Superior temporal gyrus (tissue), 1 donor: ENCODE measurements at regions not wholly inside any gene's neighbourhood (a gene's known extent, or its start where the extent isn't known, plus 50 kb on each side); places are given as distances from the start of the nearest gene placed in this dataset.
"Not testable (repeated sequence)": the region's sequence is repeated elsewhere in the genome, so short reads cannot be mapped to it uniquely, and the experiment has no call there.

ENCODE experiments used
- DNase-seq: peaks from one replicate; pipeline ENCODE4 v3.0.0-alpha.2; 2016; ENCODE audit errors: extremely low spot score

DNA sequence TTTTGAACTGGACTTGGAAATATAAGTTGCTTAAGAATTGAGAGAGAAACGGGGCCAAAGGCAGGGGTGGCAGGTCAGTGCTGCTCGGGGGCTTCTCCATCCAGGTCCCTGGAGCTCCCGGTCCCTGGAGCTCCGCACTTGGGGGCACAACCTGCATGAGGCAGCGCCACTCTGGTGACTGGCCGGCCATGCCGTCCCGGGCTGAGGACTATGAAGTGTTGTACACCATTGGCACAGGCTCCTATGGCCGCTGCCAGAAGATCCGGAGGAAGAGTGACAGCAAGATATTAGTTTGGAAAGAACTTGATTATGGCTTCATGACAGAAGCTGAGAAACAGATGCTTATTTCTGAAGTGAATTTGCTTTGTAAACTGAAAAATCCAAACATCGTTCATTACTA is 76.9 kb upstream of the POTEG start:
- DNase-seq, result not testable (repeated sequence)

DNA sequence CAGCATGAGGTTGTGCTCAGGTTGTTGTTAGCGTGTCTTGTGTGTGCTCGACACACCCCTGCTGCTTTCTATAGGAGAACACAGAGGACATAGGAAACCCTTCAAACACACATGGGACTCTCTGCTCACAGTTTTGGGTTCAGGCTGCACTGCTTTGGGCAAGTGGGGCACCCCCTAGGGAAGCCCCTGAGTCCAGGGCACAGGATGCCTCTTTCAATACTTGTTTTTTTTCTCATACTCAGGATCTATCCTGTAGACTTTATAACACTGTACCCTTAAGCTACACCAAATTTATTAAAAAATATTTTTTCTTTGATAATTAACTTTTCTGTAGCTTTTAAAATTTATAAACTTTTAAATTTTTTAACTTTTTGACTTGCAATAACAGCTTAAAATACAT is 55.3 kb upstream of the POTEG start:
- DNase-seq, result not testable (repeated sequence)

DNA sequence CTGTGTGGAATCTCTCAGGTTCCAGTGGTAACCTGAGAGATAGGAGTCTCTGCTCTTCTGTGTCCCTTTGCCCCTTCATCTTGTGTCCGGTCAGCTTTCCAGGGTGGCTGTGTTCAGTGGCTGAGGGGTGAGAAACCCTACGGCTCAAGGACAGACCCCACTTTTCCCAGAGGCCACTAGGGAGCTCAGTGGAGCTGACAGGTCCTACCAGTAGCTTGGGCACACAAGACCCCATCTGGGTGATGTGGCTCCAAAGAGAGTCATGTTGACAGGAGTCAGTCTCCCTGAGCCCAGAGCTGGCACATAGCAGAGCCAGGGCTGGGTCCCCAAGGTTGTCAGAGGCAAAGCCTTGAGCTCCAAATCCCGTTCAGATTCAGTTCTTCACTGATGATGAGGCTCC is 54.3 kb upstream of the POTEG start:
- not testable (repeated sequence) for DNase-seq

DNA sequence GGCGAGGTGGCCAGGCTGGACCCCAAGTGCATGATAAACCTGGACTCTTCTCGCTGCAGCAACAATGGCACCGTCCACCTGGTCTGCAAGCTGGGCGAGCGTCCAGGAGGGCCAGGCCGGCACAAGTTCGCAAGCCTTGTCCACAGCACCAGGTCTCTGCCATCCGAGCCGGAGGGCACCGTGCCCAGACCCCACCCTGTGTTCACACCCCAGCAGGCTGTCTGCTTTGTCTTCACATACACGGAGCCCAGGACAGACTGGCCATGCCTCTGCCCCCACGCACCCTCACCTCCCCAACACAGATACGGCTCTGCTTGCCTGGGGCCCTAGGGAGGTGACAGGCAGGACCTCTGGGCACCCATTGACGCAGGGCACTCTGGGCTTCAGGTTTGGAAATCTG is 53.5 kb upstream of the POTEG start:
- DNase-seq, result not testable (repeated sequence)

DNA sequence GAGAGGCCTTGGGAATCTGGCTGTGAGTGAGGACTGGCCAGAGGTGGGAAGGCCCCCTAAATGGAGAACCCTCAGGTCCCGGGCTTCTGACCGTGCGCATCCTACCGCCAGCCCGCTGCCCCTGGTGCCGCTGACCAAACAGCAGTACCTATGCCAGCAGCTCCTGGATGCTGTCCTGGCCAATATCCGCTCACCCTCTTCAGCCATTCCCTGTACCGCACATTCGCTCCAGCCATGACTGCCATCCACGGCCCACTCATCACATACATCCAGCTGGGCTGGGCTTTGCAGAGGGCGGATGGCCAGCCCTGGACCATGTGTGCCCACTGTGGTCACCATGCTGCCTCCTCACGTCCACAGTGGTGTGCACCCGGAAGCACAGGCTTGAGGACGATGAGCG is 53.1 kb upstream of the POTEG start:
- not testable (repeated sequence) for DNase-seq

DNA sequence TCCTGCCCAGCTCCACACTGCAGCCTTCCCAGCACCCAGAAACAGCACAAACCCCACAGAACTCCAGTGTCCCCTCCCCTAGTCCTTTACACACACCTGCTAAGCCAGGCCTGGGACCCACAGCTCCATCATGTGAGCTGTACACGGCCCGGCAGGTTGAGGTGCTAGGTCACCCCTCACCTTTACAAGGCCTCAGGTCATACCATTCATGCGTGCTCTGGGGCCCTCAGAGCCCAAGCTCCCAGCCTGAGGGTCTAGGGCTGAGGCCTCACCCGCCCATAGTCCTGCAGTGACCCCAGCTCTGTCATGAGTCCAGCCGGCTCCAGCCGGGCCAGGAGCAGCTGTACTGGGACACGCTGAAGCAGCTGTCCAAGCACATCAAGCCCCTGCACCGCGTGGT is 51.2 kb upstream of the POTEG start:
- peak; percentile 0 for DNase-seq
